Esophagus muscularis mucosa (tissue), 2 donors: ENCODE measurements at regions not wholly inside any gene's neighbourhood (a gene's known extent, or its start where the extent isn't known, plus 50 kb on each side); places are given as distances from the start of the nearest gene placed in this dataset.

Experiments
- EP300 ChIP-seq: sonication (generic); formaldehyde crosslinking; IDR thresholded peaks from one replicate; pipeline ENCODE4 v1.6.1; 2017; ENCODE audit warnings: antibody characterized with exemption
- POLR2A ChIP-seq: fragments of 450-650 bp; IDR thresholded peaks from one replicate; pipeline ENCODE4 v1.6.1; 2017; ENCODE audit warnings: antibody characterized with exemption, moderate library complexity, mild to moderate bottlenecking, low read depth

GRCh38 chr3:144358191-144358590, 386.6 kb downstream of the DIPK2A start:
- TF ChIP-seq EP300 (no peak), POLR2A (no peak)
